T-cell (primary cell): ENCODE measurements at regions not wholly inside any gene's neighbourhood (a gene's known extent, or its start where the extent isn't known, plus 50 kb on each side); places are given as distances from the start of the nearest gene placed in this dataset.

Source experiments
- ATAC-seq, 4 experiments: fragments of 200-7000 bp in 3 of 4; fragments of 150-1000 bp in 1 of 4; cut with Tn5 transposase; replicated peaks in 1 of 4; 1 replicate in 3 of 4; 2 replicates in 1 of 4; pipeline ENCODE4 v1.10.0; 2021; ENCODE audit warnings: moderate library complexity in 3 of 4, mild to moderate bottlenecking in 2 of 4, moderate number of reproducible peaks in 1 of 4
- CTCF ChIA-PET, 2 donors: fragments of 300-600 bp; sonication (Branson Sonifier 250); formaldehyde crosslinking; loops; one replicate each; lab custom pipeline; 2022; ENCODE audit warnings: antibody characterized with exemption in 2 of 2; lab: Charles Lee
- POLR2A ChIA-PET, 2 donors: fragments of 300-600 bp; sonication (Branson Sonifier 250); formaldehyde crosslinking; loops; one replicate each; lab custom pipeline; 2022; ENCODE audit warnings: antibody characterized with exemption in 2 of 2; lab: Charles Lee
- DNase-seq, 35 experiments: peaks; one replicate each; pipeline versions ENCODE4 v3.0.0 to v3.0.0-alpha.2; 2013 to 2023
- H3K27ac ChIP-seq: one replicate; pipeline ENCODE4 v1.5.1; 2013; ENCODE audit warnings: low read length
- H3K27me3 ChIP-seq, 2 experiments: replicated peaks in 1 of 2; 1 replicate in 1 of 2; 2 replicates in 1 of 2; pipeline versions ENCODE4 v1.6.1 to v1.7.0; 2013; ENCODE audit warnings: low read length in 1 of 2, mixed read lengths in 1 of 2; ENCODE audit not compliant: control insufficient read depth in 2 of 2, insufficient read depth in 2 of 2; ENCODE audit errors: extremely low read depth in 1 of 2
- H3K36me3 ChIP-seq, 2 donors: 1 replicate in 1 of 2; 2 replicates in 1 of 2; pipeline versions ENCODE4 v1.6.1 to v1.7.0; 2013; ENCODE audit warnings: low read length in 1 of 2; ENCODE audit not compliant: control insufficient read depth in 2 of 2, insufficient read depth in 1 of 2; ENCODE audit errors: extremely low read depth in 1 of 2
- H3K4me1 ChIP-seq, 2 experiments: 1 replicate in 1 of 2; 2 replicates in 1 of 2; pipeline versions ENCODE4 v1.6.1 to v1.7.0; 2013; ENCODE audit warnings: low read length in 2 of 2, mixed read lengths in 1 of 2; ENCODE audit not compliant: insufficient read depth in 2 of 2, control insufficient read depth in 1 of 2; ENCODE audit errors: extremely low read depth in 1 of 2
- H3K4me3 ChIP-seq, 2 donors: 1 replicate in 1 of 2; 2 replicates in 1 of 2; pipeline versions ENCODE4 v1.5.1 to v1.7.0; 2013; ENCODE audit warnings: mild to moderate bottlenecking in 2 of 2, low read length in 1 of 2, moderate library complexity in 1 of 2; ENCODE audit not compliant: control insufficient read depth in 1 of 2; ENCODE audit errors: extremely low read depth in 1 of 2
- H3K9me3 ChIP-seq: 2 replicates; pipeline ENCODE4 v1.7.0; 2013
- H3K27ac Mint-ChIP-seq, 2 donors: one replicate each; pipeline ENCODE4 v1.8.0; 2020 to 2021; ENCODE audit warnings: mild to moderate bottlenecking in 2 of 2, mixed read lengths in 2 of 2
- H3K27me3 Mint-ChIP-seq, 2 donors: one replicate each; pipeline ENCODE4 v1.8.0; 2021 to 2022; ENCODE audit warnings: mixed read lengths in 2 of 2
- H3K36me3 Mint-ChIP-seq: one replicate; pipeline ENCODE4 v1.8.0; 2021; ENCODE audit warnings: mixed read lengths
- H3K4me1 Mint-ChIP-seq, 3 donors: one replicate each; pipeline ENCODE4 v1.8.0; 2020 to 2022; ENCODE audit warnings: mixed read lengths in 3 of 3, mild to moderate bottlenecking in 1 of 3
- H3K4me3 Mint-ChIP-seq, 3 donors: one replicate each; pipeline ENCODE4 v1.8.0; 2020 to 2022; ENCODE audit warnings: mild to moderate bottlenecking in 3 of 3, mixed read lengths in 3 of 3, moderate library complexity in 3 of 3
- H3K9me3 Mint-ChIP-seq, 3 donors: one replicate each; pipeline ENCODE4 v1.8.0; 2020 to 2022; ENCODE audit warnings: mixed read lengths in 3 of 3
- WGBS: methylation state at CpG from one replicate; pipeline ENCODE4 v1.1.5; 2013; ENCODE audit warnings: missing lambda C conversion rate; ENCODE audit not compliant: insufficient coverage; 5-methylcytosine and 5-hydroxymethylcytosine counted together

DNA sequence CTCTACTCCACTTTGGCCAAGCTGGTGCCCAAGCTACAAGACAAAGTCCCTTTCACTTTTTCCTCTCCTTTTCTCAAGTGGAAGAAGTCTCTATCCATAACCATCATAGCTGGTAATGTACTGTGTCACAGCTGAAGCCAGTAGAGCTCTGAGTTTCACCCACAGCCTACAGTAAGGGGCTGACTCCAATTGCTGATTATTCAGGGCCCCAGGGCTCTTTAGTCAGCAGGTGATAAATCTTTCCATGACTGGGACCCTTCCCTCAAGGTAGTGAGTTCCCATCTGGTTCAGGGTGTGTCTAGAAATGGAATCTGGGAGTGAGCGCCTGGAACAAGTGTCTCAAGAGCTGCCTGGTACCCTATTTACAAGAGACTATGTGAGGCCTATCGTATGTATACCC is 436.0 kb upstream of the CA10 start:
- H3K27ac ChIP-seq: no peak overlapping the region

DNA sequence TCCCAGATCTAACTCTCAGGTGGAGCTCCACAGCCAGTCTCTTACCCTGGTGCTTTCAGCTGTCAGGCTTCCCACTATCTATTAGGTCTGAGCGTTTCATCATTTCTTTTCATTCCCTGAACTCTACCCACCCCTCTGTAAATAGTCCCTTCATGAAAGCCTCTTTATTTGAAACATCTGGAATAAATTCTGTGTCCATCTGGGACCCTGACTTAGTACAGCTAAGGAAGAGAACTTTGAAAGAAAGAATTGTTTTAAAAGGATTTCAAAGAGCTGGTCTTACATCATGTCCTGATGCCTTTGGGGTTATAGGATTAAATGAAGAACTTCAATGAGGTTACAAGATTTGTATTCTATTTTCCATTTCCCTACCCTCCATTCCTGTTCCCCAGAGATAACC is 388.5 kb upstream of the CA10 start:
- Mint-ChIP-seq H3K27ac (no peak overlapping the region), H3K36me3 (no peaks in the 10 kb centered on the region), H3K4me3 (no peak overlapping the region), H3K4me1 (no peaks in the 10 kb centered on the region), H3K9me3 (peaks cover 2 to 9% (median 6%) of the 10 kb centered on the region in 3 donors), H3K27me3 (no peaks in the 10 kb centered on the region)
- ATAC-seq: no peak
- no peak overlapping the region for H3K27ac ChIP-seq
- ChIA-PET CTCF (no interaction called here), POLR2A (no interaction called here)
- H3K4me3 ChIP-seq: no peak overlapping the region
- no peaks in the 10 kb centered on the region for H3K4me1 ChIP-seq
- no peak for DNase-seq
- 67% methylated on average over 1 of the region's 1 CpG for WGBS
- H3K27me3 ChIP-seq: no peaks in the 10 kb centered on the region
- H3K9me3 ChIP-seq: no peaks in the 10 kb centered on the region
- H3K36me3 ChIP-seq: no peaks in the 10 kb centered on the region

More for the DNA sequence above, 436.0 kb upstream of the CA10 start:
- no peaks in the 10 kb centered on the region for H3K36me3 ChIP-seq
- Mint-ChIP-seq H3K4me1 (no peaks in the 10 kb centered on the region), H3K4me3 (no peak overlapping the region), H3K27me3 (no peaks in the 10 kb centered on the region), H3K36me3 (no peaks in the 10 kb centered on the region), H3K27ac (no peak overlapping the region), H3K9me3 (peaks cover 5 to 21% (median 11%) of the 10 kb centered on the region in 3 donors)
- no peak for ATAC-seq
- ChIA-PET CTCF (no interaction called here), POLR2A (no interaction called here)
- no peak overlapping the region for H3K4me3 ChIP-seq
- no peak for DNase-seq
- no peaks in the 10 kb centered on the region for H3K9me3 ChIP-seq
- no peaks in the 10 kb centered on the region for H3K27me3 ChIP-seq
- no CpG with 5 or more reads among the region's 2 CpGs for WGBS
- no peaks in the 10 kb centered on the region for H3K4me1 ChIP-seq

DNA sequence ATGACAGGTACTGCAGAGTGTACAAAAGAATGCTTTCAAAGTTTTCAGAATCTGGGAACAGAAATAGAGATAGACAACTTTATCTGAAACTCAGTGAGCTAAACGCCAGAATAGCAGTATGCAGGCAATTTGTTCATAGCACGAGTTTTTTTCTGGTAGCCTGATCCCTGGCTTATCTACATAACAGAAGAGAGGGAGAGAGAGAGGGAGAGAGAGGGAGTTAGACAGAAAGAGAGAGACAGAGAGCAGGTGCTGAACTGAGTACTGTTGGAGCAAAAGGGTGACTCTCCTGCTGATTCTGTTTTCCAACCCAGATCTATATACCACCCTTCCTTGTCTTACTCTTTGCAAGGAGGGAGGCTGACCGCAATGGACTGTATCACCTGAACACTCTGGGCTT is 388.0 kb upstream of the CA10 start:
- DNase-seq (no peak), ATAC-seq (no peak)
- Histone ChIP-seq H3K9me3 (no peaks in the 10 kb centered on the region), H3K4me3 (no peak overlapping the region), H3K27me3 (no peaks in the 10 kb centered on the region), H3K4me1 (no peaks in the 10 kb centered on the region), H3K36me3 (no peaks in the 10 kb centered on the region), H3K27ac (no peak overlapping the region)
- Mint-ChIP-seq H3K9me3 (peaks cover 0 to 9% (median 6%) of the 10 kb centered on the region in 3 donors), H3K4me3 (no peak overlapping the region), H3K4me1 (no peaks in the 10 kb centered on the region), H3K27ac (no peak overlapping the region), H3K27me3 (no peaks in the 10 kb centered on the region), H3K36me3 (no peaks in the 10 kb centered on the region)
- WGBS: 0% methylated on average over 1 of the region's 3 CpGs
- CTCF ChIA-PET: no interaction called here
- POLR2A ChIA-PET: no interaction called here

DNA sequence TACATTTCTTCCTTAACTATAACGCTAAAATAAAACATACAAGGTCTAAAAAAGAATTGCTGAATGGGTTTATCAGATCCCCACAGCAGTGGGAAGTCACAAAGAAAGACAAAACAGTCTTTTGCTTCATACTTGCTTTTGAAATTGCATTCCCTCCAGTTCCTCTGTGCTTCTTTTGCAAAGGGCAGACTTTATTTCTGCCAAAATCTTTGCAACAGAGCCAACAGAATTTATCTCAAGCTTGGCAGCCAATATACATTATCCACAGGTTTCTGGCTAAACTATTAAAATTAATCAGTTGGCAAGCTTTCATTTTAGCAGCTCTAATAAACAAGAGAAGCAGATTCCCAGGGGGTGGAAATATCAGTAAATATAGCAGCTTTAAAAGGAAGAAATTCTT is 378.9 kb upstream of the CA10 start:
- no peaks in the 10 kb centered on the region for H3K27me3 ChIP-seq
- Mint-ChIP-seq H3K27me3 (no peaks in the 10 kb centered on the region), H3K4me1 (no peaks in the 10 kb centered on the region), H3K4me3 (no peak overlapping the region), H3K9me3 (no peaks in the 10 kb centered on the region), H3K27ac (no peak overlapping the region), H3K36me3 (no peaks in the 10 kb centered on the region)
- H3K9me3 ChIP-seq: no peaks in the 10 kb centered on the region
- no peak overlapping the region for H3K27ac ChIP-seq
- POLR2A ChIA-PET: no interaction called here
- H3K36me3 ChIP-seq: no peaks in the 10 kb centered on the region
- DNase-seq (no peak), ATAC-seq (no peak)
- WGBS: 88% methylated on average over 1 of the region's 1 CpG
- H3K4me1 ChIP-seq: no peaks in the 10 kb centered on the region
- CTCF ChIA-PET: no interaction called here
- no peak overlapping the region for H3K4me3 ChIP-seq

DNA sequence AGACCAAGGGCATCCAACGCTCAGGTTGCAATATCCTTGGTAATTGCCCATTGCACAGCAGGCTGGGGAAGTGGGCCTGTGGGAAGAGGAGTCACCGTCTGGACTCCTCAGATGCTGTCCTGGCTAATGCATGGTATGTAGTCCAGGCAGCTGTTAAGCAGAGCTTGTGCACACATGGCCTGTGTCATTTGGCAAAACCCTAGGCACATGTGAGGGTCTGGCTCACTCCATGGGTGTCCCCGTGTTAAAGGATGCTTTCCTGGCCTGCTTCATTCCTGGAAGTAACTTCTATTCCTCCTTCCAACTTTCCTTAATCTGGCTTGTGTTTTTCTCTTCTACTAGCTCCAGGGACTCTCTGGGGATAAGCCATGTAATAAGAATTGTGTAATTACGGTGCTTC is 378.0 kb upstream of the CA10 start:
- Mint-ChIP-seq H3K9me3 (no peaks in the 10 kb centered on the region), H3K4me1 (no peaks in the 10 kb centered on the region), H3K27ac (no peak overlapping the region), H3K4me3 (no peak overlapping the region), H3K36me3 (no peaks in the 10 kb centered on the region), H3K27me3 (no peaks in the 10 kb centered on the region)
- DNase-seq (no peak), ATAC-seq (no peak)
- Histone ChIP-seq H3K9me3 (no peaks in the 10 kb centered on the region), H3K4me1 (no peaks in the 10 kb centered on the region), H3K27me3 (no peaks in the 10 kb centered on the region), H3K4me3 (no peak overlapping the region), H3K36me3 (no peaks in the 10 kb centered on the region), H3K27ac (no peak overlapping the region)
- ChIA-PET CTCF (no interaction called here), POLR2A (no interaction called here)
- WGBS: 82% methylated on average over 1 of the region's 4 CpGs

DNA sequence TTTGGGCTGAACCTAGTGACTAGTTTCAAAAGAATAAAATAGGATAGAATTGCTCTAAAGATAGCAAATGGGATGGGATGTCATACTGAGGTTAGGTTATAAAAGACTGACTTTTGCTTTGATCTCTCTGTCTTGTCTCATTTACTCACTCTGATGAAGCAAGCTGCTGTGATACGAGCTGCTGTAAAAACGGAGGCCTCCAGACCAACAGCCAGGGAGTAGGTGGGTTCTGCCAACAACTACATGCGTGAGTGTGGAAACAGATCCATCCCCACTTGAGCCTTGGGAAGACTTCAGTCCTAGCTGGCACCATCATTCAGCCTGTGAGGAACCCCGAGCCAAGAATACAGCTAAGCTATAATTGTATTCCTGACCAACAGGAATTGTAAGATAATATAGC is 373.9 kb upstream of the CA10 start:
- Histone ChIP-seq H3K4me1 (no peaks in the 10 kb centered on the region), H3K9me3 (no peaks in the 10 kb centered on the region), H3K27me3 (no peaks in the 10 kb centered on the region), H3K4me3 (no peak overlapping the region), H3K27ac (no peak overlapping the region), H3K36me3 (no peaks in the 10 kb centered on the region)
- Mint-ChIP-seq H3K27me3 (no peaks in the 10 kb centered on the region), H3K4me3 (no peak overlapping the region), H3K9me3 (peaks cover 0 to 2% (median 0%) of the 10 kb centered on the region in 3 donors), H3K27ac (no peak overlapping the region), H3K36me3 (no peaks in the 10 kb centered on the region), H3K4me1 (no peaks in the 10 kb centered on the region)
- ATAC-seq: no peak
- DNase-seq: no peak
- CTCF ChIA-PET: no interaction called here
- no CpG with 5 or more reads among the region's 4 CpGs for WGBS
- POLR2A ChIA-PET: no interaction called here

DNA sequence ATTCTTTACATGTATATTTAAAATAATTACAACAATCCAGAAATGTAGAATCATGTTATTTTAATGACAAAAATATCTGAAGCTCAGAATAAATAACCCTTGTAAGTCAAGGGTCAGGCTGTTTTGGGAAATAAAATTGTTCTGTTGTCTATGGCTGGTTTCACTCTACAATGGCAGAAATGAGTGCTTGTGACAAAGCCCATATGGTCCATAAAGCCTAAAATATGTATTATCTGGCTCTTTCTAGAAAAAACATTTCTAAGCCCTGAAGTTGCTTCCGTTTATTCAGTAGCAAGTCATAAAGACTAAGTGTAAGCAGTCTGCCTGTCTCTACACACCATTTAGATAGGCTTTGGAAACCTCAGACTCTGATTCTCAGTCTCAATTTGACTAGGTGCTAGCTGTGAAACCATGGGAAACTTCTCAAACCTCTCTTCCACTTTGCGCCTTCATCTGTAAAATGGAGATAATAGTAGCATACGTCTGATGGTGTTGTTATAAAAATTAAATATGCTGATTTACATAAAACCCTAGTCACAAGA is 365.7 kb upstream of the CA10 start:
- DNase-seq: no peak
- ATAC-seq: no peak
- Mint-ChIP-seq H3K36me3 (no peaks in the 10 kb centered on the region), H3K4me3 (no peak overlapping the region), H3K4me1 (no peaks in the 10 kb centered on the region), H3K27me3 (no peaks in the 10 kb centered on the region), H3K27ac (no peak overlapping the region), H3K9me3 (peaks cover 3 to 5% (median 4%) of the 10 kb centered on the region in 3 donors)
- no peak overlapping the region for H3K4me3 ChIP-seq
- POLR2A ChIA-PET: no interaction called here
- H3K9me3 ChIP-seq: no peaks in the 10 kb centered on the region
- no peaks in the 10 kb centered on the region for H3K4me1 ChIP-seq
- H3K36me3 ChIP-seq: no peaks in the 10 kb centered on the region
- no CpG with 5 or more reads among the region's 3 CpGs for WGBS
- H3K27me3 ChIP-seq: no peaks in the 10 kb centered on the region
- CTCF ChIA-PET: no interaction called here
- no peak overlapping the region for H3K27ac ChIP-seq
